ENCODE measurements at regions not wholly inside any gene's neighbourhood (a gene's known extent, or its start where the extent isn't known, plus 50 kb on each side); places are given as distances from the start of the nearest gene placed in this dataset. TPM values are rescaled to one million over a fixed set of nuclear protein-coding genes. Genes with fewer than 3 reads are reported as not detected.

Small RNA genes in the stretch of these regions (small RNA-seq; reads per million reads assigned to genes)
- gene HIGD1AP3 (not detected), gene SUMO2P6 (not detected)
